ENCODE measurements at regions not wholly inside any gene's neighbourhood (a gene's known extent, or its start where the extent isn't known, plus 50 kb on each side); places are given as distances from the start of the nearest gene placed in this dataset.

- intact Hi-C loops (cut with DNase I; ENCODE audit: low total_unique reads), result no loop called here
- Histone ChIP-seq H3K4me3 (no peak overlapping the region), H3K4me1 (no peaks in the 10 kb centered on the region), H3K36me3 (no peaks in the 10 kb centered on the region), H3K27me3 (replicated peaks in 1 of 7) (no peaks in the 10 kb centered on the region), H3K9me3 (no peaks in the 10 kb centered on the region), H3K27ac (no peak overlapping the region)
- TF ChIP-seq POLR2AphosphoS5 (IDR thresholded peaks at IDR 0.05) (no peak), POLR2A (IDR thresholded peaks at IDR 0.05) (no peak), CTCF (IDR thresholded peaks at IDR 0.05 in 8 of 11, conservative IDR thresholded peaks at IDR 0.05 in 3 of 11) (no peak)
- 75 to 88% (median 78%) methylated on average over 5 of the region's 5 CpGs for WGBS, 5 donors
- no peak for DNase-seq
Measured at GRCh38 chr18:39604836-39605235, 2039.2 kb upstream of the CELF4 start.

GRCh38 chr18:39602131-39602530 lies 2036.5 kb upstream of the CELF4 start:
- TF ChIP-seq CTCF (IDR thresholded peaks at IDR 0.05 in 8 of 11, conservative IDR thresholded peaks at IDR 0.05 in 3 of 11) (no peak), POLR2A (IDR thresholded peaks at IDR 0.05) (no peak), POLR2AphosphoS5 (IDR thresholded peaks at IDR 0.05) (no peak)
- Histone ChIP-seq H3K27ac (no peak overlapping the region), H3K27me3 (replicated peaks in 1 of 7) (no peaks in the 10 kb centered on the region), H3K4me3 (no peak overlapping the region), H3K4me1 (no peaks in the 10 kb centered on the region), H3K9me3 (no peaks in the 10 kb centered on the region), H3K36me3 (no peaks in the 10 kb centered on the region)
- 84 to 94% (median 89%) methylated on average over 4 of the region's 4 CpGs for WGBS, 5 donors
- intact Hi-C loops (cut with DNase I; ENCODE audit: low total_unique reads), result no loop called here
- DNase-seq, result no peak

GRCh38 chr18:39600894-39601293 lies 2035.3 kb upstream of the CELF4 start:
- H3K4me1 ChIP-seq, result no peaks in the 10 kb centered on the region
- intact Hi-C loops (cut with DNase I; ENCODE audit: low total_unique reads), result no loop called here
- no peaks in the 10 kb centered on the region for H3K9me3 ChIP-seq
- no peak overlapping the region for H3K27ac ChIP-seq
- H3K4me3 ChIP-seq, result no peak overlapping the region
- TF ChIP-seq CTCF (IDR thresholded peaks at IDR 0.05 in 8 of 11, conservative IDR thresholded peaks at IDR 0.05 in 3 of 11) (no peak), POLR2A (IDR thresholded peaks at IDR 0.05) (no peak), POLR2AphosphoS5 (IDR thresholded peaks at IDR 0.05) (no peak)
- no peaks in the 10 kb centered on the region for H3K27me3 ChIP-seq (replicated peaks in 1 of 7)
- no peak for DNase-seq
- 74 to 89% (median 83%) methylated on average over 4 of the region's 4 CpGs for WGBS, 5 donors
- no peaks in the 10 kb centered on the region for H3K36me3 ChIP-seq

DNA sequence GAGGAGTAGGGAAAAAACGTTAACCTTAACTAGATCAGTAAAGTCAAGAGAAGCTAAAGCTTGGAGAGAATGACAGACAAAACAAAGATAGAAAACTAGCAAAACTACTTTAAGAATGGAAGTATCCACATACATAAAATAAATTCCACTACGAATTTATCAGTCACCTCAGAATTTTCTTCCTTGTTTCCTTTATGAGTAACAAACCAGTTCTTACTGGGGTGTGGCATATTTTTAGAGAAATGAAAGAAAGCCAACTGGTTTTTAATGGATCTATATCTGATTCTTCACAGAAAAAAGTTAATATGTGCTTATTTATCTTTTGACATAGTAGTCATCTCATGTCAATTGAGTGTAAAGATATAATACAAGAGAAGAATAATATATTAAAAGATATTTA lies 2033.7 kb upstream of the CELF4 start:
- WGBS, 5 donors, result 77 to 96% (median 89%) methylated on average over 2 of the region's 2 CpGs
- Histone ChIP-seq H3K4me3 (no peak overlapping the region), H3K4me1 (no peaks in the 10 kb centered on the region), H3K27ac (no peak overlapping the region), H3K27me3 (replicated peaks in 1 of 7) (no peaks in the 10 kb centered on the region), H3K9me3 (peaks cover 0 to 5% (median 0%) of the 10 kb centered on the region in 8 donors), H3K36me3 (no peaks in the 10 kb centered on the region)
- TF ChIP-seq POLR2A (IDR thresholded peaks at IDR 0.05) (no peak), CTCF (IDR thresholded peaks at IDR 0.05 in 8 of 11, conservative IDR thresholded peaks at IDR 0.05 in 3 of 11) (no peak), POLR2AphosphoS5 (IDR thresholded peaks at IDR 0.05) (no peak)
- no peak for DNase-seq
- intact Hi-C loops (cut with DNase I; ENCODE audit: low total_unique reads), result no loop called here
